Central memory CD8-positive, alpha-beta T cell (primary cell): ENCODE measurements at regions not wholly inside any gene's neighbourhood (a gene's known extent, or its start where the extent isn't known, plus 50 kb on each side); places are given as distances from the start of the nearest gene placed in this dataset.

Experiments
- ATAC-seq: fragments of 150-1000 bp; cut with Tn5 transposase; replicated peaks from 2 replicates; pipeline ENCODE4 v1.10.0; 2022; ENCODE audit warnings: mild to moderate bottlenecking, moderate FRiP score, moderate number of reproducible peaks; ENCODE audit not compliant: poor library complexity, severe bottlenecking; ENCODE audit errors: extremely low read depth
- DNase-seq, 2 donors: peaks; one replicate each; pipeline ENCODE4 v3.0.0; 2021; ENCODE audit warnings: low spot score in 2 of 2
- H3K27ac Mint-ChIP-seq: one replicate; pipeline ENCODE4 v1.8.0; 2022; ENCODE audit warnings: low read depth, mild to moderate bottlenecking, moderate library complexity, mixed read lengths
- H3K27me3 Mint-ChIP-seq: one replicate; pipeline ENCODE4 v1.8.0; 2022; ENCODE audit warnings: mixed read lengths
- H3K36me3 Mint-ChIP-seq: one replicate; pipeline ENCODE4 v1.8.0; 2022; ENCODE audit warnings: mild to moderate bottlenecking, moderate library complexity, mixed read lengths; ENCODE audit not compliant: insufficient read depth
- H3K4me1 Mint-ChIP-seq: one replicate; pipeline ENCODE4 v1.8.0; 2022; ENCODE audit warnings: mixed read lengths
- H3K4me3 Mint-ChIP-seq: one replicate; pipeline ENCODE4 v1.8.0; 2022; ENCODE audit warnings: mild to moderate bottlenecking, moderate library complexity, mixed read lengths
- H3K9me3 Mint-ChIP-seq: one replicate; pipeline ENCODE4 v1.8.0; 2022; ENCODE audit warnings: mixed read lengths

- Mint-ChIP-seq H3K9me3 (peaks cover 8% of the 10 kb centered on the region), H3K4me1 (no peaks in the 10 kb centered on the region), H3K27me3 (peaks cover 10% of the 10 kb centered on the region), H3K27ac (no peak overlapping the region), H3K36me3 (peaks cover 2% of the 10 kb centered on the region), H3K4me3 (no peak overlapping the region)
- no peak for ATAC-seq
- no peak for DNase-seq
Measured at GRCh38 chr5:159814222-159814621, 102.1 kb upstream of the ADRA1B start.

- Mint-ChIP-seq H3K9me3 (peaks cover 8% of the 10 kb centered on the region), H3K4me3 (no peak overlapping the region), H3K4me1 (no peaks in the 10 kb centered on the region), H3K27ac (no peak overlapping the region), H3K27me3 (peaks cover 12% of the 10 kb centered on the region), H3K36me3 (peaks cover 2% of the 10 kb centered on the region)
- ATAC-seq: no peak
- no peak for DNase-seq
Measured at GRCh38 chr5:159814805-159815585, 101.3 kb upstream of the ADRA1B start.

- peaks cover 2% of the 10 kb centered on the region for H3K36me3 Mint-ChIP-seq
- peaks cover 36% of the 10 kb centered on the region for H3K27me3 Mint-ChIP-seq
- ATAC-seq: no peak
- no peak overlapping the region for H3K4me3 Mint-ChIP-seq
- peaks cover 5% of the 10 kb centered on the region for H3K9me3 Mint-ChIP-seq
- H3K4me1 Mint-ChIP-seq: no peaks in the 10 kb centered on the region
- H3K27ac Mint-ChIP-seq: no peak overlapping the region
- DNase-seq: no peak
Measured at GRCh38 chr5:159817262-159818029, 98.8 kb upstream of the ADRA1B start.

- Mint-ChIP-seq H3K9me3 (no peaks in the 10 kb centered on the region), H3K4me3 (no peak overlapping the region), H3K27ac (no peak overlapping the region), H3K36me3 (peaks cover 4% of the 10 kb centered on the region), H3K27me3 (peaks cover 46% of the 10 kb centered on the region), H3K4me1 (no peaks in the 10 kb centered on the region)
- ATAC-seq: no peak
- no peak for DNase-seq
Measured at GRCh38 chr5:159819591-159820411, 96.5 kb upstream of the ADRA1B start.

- Mint-ChIP-seq H3K36me3 (peaks cover 4% of the 10 kb centered on the region), H3K27ac (no peak overlapping the region), H3K4me3 (no peak overlapping the region), H3K4me1 (no peaks in the 10 kb centered on the region), H3K9me3 (no peaks in the 10 kb centered on the region), H3K27me3 (peaks cover 46% of the 10 kb centered on the region)
- DNase-seq (no peak), ATAC-seq (no peak)
Measured at GRCh38 chr5:159820692-159821091, 95.6 kb upstream of the ADRA1B start.

- no peak overlapping the region for H3K27ac Mint-ChIP-seq
- no peak overlapping the region for H3K4me3 Mint-ChIP-seq
- peaks cover 4% of the 10 kb centered on the region for H3K36me3 Mint-ChIP-seq
- H3K9me3 Mint-ChIP-seq: no peaks in the 10 kb centered on the region
- peaks cover 40% of the 10 kb centered on the region for H3K27me3 Mint-ChIP-seq
- no peaks in the 10 kb centered on the region for H3K4me1 Mint-ChIP-seq
- DNase-seq (no peak), ATAC-seq (no peak)
Measured at GRCh38 chr5:159821461-159821940, 94.8 kb upstream of the ADRA1B start.

- Mint-ChIP-seq H3K4me1 (no peaks in the 10 kb centered on the region), H3K27me3 (peaks cover 42% of the 10 kb centered on the region), H3K9me3 (no peaks in the 10 kb centered on the region), H3K4me3 (no peak overlapping the region), H3K36me3 (peaks cover 1% of the 10 kb centered on the region), H3K27ac (no peak overlapping the region)
- DNase-seq (no peak), ATAC-seq (no peak)
Measured at GRCh38 chr5:159824188-159825161, 91.8 kb upstream of the ADRA1B start.

- H3K27me3 Mint-ChIP-seq: peaks cover 45% of the 10 kb centered on the region
- H3K27ac Mint-ChIP-seq: no peak overlapping the region
- no peaks in the 10 kb centered on the region for H3K9me3 Mint-ChIP-seq
- H3K4me3 Mint-ChIP-seq: no peak overlapping the region
- H3K36me3 Mint-ChIP-seq: peaks cover 1% of the 10 kb centered on the region
- ATAC-seq (no peak), DNase-seq (no peak)
- H3K4me1 Mint-ChIP-seq: no peaks in the 10 kb centered on the region
Measured at GRCh38 chr5:159825551-159826051, 90.7 kb upstream of the ADRA1B start.

GRCh38 chr5:159826351-159827214, 89.7 kb upstream of the ADRA1B start:
- ATAC-seq (no peak), DNase-seq (no peak)
- Mint-ChIP-seq H3K9me3 (no peaks in the 10 kb centered on the region), H3K27me3 (peaks cover 45% of the 10 kb centered on the region), H3K4me3 (no peak overlapping the region), H3K36me3 (peaks cover 1% of the 10 kb centered on the region), H3K4me1 (no peaks in the 10 kb centered on the region), H3K27ac (no peak overlapping the region)

GRCh38 chr5:159827861-159828260, 88.4 kb upstream of the ADRA1B start:
- Mint-ChIP-seq H3K4me1 (no peaks in the 10 kb centered on the region), H3K9me3 (no peaks in the 10 kb centered on the region), H3K4me3 (no peak overlapping the region), H3K27me3 (peaks cover 44% of the 10 kb centered on the region), H3K27ac (no peak overlapping the region), H3K36me3 (peaks cover 1% of the 10 kb centered on the region)
- DNase-seq (no peak), ATAC-seq (no peak)

- Mint-ChIP-seq H3K36me3 (no peaks in the 10 kb centered on the region), H3K4me1 (no peaks in the 10 kb centered on the region), H3K27me3 (peaks cover 42% of the 10 kb centered on the region), H3K9me3 (no peaks in the 10 kb centered on the region), H3K27ac (no peak overlapping the region), H3K4me3 (no peak overlapping the region)
- no peak for DNase-seq
- ATAC-seq: no peak
Measured at GRCh38 chr5:159832073-159832472, 84.2 kb upstream of the ADRA1B start.
